ENCODE measurements at regions not wholly inside any gene's neighbourhood (a gene's known extent, or its start where the extent isn't known, plus 50 kb on each side); places are given as distances from the start of the nearest gene placed in this dataset.
A peak's percentile ranks its signal among the peaks of the same experiment; 100 is the strongest.

DNA sequence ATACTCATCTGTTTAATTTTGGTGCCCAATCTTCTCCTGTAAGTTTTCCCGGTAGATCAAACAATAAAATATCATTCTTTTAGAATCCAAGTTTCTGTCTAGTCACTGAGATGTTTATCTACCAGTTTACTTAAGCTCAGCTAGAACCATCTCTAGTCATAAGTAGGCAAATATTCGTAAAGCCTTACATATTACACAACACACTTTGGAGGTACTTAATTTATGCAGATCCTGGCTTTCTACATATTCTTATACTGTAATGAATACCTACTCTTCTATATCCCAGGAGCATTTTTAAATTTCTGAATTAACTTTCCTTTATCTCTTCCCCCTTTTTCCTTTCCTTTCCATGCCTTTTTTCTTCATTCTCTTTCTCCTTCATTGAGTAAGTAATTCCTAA, 185.9 kb upstream of the ZBTB20 start:
- DNase-seq, result no peak

DNA sequence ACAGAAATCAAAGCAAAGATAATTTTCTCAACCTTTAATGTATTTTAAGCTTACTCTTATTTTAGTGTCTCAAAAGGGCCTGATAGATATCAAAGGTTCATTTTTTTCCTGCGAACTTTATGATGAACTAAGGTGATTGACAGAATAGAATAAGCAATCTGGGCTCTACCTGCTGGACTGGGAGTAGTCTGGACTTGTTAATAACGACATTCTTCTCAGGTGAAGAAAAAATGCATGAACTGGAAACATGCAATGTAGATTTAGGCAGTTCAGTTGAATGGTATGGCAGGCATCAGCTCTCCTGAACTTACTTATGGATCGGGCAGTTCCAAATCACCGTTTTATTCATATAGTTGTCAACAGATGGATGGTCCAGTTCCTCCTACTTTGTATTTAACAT, 189.7 kb upstream of the ZBTB20 start:
- no peak for DNase-seq

DNA sequence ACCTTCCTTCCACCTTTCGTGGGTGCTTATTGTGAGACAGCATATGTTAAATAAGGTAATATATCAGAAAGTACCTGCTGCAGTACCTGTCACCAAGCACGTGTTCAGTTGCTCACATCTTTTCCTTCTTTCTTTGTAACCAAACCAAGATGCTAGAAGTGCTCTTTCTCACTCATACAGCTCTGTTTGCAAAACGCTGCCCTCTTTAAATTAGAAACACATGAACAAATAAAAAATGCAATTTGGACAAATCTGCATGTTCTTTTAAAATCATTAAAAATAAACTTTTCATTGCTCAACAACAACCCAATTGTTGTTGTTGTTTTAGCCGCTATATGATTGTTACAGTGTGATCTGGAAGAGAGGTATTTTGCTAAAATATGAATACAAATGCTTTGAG, 193.5 kb upstream of the ZBTB20 start:
- no peak for DNase-seq

DNA sequence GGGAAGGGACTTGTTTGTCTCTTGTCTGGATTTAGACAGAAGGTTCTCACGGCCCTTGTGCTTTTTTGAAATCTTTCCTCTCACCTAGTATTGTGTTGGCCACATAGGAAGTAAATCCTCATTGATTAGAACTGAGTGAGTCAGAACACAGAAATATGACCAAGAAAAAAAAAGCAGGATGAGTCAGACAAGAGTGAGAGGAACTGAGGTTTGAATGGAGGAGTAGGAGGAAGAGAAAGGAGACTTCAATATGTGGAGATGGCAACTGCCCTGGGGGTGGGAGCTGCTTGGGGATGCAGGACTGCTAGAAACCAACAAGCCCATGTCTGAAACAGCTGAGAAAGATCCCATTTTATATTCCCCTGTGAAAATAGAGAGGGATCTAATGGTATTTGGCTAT, 194.1 kb upstream of the ZBTB20 start:
- no peak for DNase-seq

DNA sequence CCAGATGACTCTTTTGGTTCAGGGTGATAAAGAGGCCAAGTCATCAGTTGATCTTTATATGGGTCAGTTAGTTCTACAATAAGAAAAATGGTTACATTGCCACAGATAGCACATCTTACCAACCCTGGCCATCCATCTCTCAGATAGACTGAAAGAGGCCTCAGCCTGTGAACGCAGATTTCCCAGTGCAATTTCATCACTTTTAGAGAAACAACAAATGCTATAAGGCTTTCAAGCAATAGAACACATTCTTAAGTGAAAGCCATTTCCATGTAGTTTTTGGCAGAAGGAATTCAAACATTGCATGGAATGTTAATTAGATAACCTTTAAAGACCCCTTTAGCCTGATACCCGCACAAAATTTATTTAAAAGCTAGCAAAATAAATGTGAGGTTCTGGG, 200.6 kb upstream of the ZBTB20 start:
- no peak for DNase-seq

DNA sequence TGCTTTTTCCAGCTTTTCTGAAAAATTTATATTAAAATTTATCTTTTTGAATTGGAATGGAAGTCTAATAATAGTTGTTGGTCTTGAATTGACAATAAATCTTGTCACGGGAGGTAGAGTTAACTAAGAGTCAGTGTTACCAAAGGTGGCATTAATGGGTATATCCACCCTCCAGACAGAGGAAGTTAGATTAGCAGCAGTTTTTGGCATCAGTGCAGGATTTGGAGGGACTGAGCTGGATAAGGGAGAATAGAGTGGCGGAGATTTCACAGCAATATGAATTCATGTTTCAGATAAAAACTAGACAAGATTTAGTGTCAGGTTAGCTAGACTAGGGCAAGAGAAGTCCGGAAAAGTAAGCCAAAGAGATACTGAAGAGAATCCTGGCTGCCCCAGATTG, 201.3 kb upstream of the ZBTB20 start:
- DNase-seq, result no peak

DNA sequence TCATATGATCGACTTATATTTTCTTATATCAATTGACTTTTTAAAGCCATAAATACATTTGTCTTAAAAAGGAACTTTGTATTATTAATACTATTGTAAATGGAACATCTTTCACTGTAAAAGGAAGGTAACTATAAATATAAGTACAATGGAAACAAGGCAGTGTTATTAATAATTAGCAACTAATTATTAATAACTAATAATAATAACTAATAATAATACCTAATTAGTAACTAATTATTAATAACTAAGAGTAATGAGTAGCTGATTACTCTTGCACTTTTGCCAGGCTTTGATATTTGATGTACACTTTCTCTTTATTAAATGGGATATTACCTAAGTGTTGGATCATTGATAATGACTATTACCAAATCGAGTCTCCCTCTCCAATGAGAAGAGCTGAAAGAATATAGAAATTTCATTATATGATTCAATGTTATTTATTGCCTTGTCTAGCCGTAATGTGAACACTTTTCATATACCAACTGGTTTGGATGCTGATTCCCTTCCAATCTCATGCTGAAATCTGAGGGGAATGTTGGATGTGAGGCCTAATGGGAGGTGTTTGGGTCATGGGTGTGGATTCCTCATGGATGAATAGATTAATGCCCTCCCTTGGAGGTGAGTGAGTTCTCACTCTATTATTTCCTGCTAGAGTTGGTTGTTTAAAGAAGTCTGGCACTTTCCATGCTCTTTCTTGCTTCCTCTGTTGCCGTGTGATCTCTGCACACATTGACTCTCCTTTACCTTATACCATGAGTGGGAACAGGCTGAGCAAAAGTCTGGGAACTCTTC, 202.1 kb upstream of the ZBTB20 start:
- DNase-seq, result no peak

DNA sequence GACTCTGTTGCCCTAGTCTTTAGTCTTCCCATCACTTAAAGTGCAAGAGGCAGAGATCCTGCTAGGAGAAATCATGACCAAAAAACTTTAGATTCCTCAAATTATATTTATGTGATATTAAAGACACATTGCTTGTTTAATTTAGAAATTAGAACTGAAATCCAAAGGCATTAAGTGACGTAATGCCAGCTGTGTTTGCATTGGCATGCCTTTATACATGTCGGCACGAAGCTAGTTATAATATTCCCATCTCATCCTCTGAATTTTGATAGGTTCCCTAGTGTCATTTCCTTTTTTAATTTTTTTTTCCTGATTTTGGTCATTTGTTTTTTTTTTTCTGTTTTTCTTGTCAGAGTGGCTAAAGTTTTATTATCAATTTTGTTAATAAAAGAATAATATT, 203.5 kb upstream of the ZBTB20 start:
- no peak for DNase-seq

DNA sequence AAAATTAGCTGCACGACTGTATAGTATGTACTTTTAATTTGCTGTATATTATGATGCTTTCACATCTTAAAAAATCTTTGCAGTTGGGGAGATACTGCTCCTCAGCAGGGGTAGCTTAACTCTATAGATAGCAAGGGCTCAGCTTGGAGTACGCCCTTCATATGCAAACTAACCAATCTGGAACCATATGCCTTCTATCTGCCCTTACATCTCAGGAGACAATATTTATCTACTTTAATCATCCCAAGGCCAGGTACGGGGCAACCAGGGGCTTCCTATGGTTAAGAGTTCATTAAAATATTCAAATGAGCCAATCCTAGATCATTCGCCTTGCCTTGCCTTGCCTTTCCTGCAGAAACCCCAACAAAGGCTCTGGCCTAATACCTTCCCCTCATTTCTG, 204.1 kb upstream of the ZBTB20 start:
- no peak for DNase-seq

DNA sequence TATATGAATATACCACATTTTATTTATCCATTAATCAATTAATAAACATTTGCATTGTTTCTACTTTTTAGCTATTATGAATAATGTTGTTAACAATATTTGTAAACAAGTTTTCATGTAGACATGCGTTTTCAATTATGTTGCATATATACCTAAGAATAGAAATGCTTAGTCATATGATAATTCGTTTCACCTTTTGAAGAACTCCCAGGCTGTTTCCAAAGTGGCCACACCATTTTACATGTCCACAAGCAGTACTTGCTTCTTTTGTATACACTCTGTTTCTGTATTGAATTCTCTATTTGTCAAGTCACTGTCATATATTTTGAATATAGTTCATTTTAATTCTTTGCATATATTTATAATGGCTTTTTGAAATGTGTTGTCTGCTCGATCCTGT, 206.9 kb upstream of the ZBTB20 start:
- DNase-seq, result no peak

DNA sequence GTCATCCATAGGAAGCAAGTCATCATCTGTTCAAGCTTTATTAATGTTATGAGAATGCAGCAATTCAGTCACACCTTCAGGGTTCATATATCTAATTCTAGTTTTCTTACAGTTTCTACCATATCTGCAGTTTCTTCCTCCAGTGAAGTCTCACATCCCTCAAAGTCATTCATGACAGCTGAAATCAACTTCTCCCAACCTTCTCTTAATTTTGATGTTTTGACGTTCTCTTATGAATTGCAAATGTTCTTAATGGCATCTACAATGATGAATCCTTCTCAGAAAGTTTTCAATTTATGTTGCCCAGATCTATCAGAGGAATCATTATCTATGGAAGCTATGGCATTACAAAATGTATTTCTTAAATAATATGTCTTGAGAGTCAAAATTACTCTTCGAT, 210.4 kb upstream of the ZBTB20 start:
- DNase-seq, result no peak

DNA sequence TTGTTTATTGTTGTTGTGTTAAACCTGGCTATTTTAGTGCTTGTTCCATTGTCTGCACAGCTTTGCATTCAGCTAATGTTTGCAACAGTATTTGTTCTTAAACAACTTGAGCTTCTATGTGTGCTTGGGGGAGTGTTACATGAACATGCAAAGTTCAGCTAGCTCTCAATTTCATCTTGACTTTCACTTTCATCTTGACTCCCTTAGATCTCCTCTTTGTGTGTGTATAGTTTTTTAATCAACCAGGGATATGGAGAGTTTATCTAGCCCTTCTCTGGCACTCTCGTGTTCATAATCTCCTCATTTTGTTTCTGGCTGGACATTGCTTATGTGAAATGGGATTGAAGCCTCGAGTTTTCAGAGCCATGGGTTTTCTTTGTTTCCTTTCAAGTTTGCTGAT, 212.4 kb upstream of the ZBTB20 start:
- no peak for DNase-seq

DNA sequence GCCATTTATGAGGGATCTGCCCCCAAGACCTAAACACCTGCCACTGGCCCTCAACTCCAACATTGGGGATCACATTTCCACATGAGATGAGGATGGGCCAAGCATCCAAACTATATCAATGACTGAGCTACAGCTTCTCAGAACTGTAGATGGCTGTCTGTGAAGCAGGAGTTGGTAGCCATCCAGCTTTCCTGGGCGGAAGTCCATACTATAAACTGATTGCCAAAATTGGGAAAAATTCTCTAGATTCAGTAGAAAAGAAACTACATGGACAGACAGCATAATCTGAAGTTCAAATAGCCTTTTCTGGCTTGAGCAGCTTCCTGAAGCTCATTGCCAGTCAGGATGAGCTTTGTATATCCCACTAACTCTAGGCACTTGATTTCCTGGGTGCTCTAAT, 214.7 kb upstream of the ZBTB20 start:
- DNase-seq, result no peak

DNA sequence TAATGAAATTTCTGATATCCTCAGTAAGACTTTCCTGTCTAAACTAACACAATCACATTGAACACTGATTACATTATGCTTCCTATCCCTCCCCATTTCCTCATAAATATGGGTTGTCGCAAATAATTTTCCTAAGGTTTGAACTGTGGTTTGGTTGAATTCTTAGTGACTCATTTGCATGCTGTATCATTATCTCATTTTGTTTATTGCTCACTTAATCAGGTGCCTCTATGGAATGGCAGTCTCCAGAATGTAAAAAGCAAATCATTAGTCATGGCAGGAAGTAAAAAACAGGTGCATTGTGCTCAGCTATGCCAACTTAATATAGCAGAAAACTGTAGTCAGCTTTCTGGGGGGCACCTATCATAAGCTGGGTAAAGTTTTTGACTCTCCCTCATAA, 216.0 kb upstream of the ZBTB20 start:
- DNase-seq, result no peak

DNA sequence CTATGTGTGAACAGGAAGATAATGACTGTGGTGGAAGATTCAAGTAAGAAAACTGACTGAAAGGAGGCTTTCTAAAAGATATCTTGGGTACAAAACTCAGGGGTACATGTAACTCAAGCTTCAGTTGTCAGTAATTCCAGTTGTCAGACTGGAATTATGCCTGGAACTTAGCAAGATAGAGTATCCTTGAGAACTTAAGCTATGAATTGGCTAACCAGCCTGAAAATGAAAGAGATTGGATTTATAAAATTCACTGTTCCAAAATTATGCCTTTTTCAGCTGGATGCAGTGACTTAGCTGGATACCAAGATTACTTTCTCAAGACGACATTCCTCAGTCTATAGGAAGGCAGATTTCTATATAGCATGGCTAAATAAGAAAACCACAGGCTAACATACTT, 221.9 kb upstream of the ZBTB20 start:
- no peak for DNase-seq

DNA sequence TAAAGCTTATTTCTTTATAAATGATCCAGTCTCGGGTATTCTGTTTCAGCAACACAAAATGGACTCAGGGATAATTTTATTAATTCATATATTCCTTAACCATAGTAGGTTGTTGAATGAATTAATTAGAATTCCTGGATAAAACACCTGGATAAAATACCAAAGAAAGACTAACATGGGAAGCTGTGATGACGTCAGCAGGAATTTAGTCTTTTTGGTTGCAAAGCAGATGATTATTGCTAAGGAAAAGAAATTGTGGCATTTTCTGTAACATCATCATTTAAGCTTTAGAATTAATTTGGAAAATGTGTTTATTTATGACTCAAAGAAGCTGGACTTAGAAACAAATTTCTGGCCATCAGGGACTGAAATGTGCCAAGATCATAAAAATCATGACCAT, 228.3 kb upstream of the ZBTB20 start:
- DNase-seq, result no peak

DNA sequence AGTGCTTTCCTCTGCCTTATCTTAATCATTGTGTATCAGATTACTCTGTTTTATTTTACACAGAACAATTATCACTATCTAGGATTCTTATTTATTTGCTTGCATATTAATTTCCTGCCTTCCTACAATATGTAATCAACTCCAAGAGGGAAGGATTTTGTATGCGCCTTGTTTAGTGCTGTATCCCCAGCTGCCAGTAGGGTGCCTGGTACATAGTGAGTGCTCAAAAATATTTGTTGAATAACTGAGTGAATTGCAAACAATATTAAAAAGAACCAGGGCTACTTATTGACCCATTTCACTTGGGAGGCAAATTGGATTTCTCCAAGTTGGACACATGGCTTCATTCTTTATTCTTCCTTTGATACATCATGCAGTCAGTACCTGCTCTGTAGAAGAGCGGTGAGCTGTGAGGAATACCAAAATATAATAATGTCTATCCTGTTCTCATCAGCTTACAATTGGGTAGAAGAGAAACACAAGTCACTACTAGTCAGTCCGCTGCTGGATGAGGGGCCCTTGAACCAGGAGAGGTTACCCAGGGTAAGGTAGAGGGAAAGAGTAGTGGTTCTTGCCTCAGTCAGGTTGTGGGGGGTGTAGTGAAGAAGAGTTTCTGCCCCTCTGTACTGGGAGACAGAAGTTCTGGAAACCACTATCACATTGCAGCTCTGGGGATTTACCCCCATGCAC, 233.9 kb upstream of the ZBTB20 start:
- DNase-seq, result no peak

DNA sequence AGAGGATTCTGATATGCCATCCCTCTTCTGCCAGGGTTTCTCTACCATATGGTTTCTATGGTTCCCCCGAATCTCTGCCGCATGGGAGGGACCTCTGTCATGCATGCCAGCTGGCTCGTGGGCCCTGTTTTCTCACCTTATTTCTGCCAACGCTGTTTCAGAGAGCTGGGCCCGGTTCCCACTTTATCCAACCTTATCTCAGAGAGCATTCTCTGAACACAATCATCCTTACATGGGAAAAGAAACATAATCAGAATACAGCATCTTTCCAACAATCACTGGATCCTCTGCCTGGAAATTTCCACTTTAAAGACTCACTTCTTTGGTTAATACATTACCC, 234.5 kb upstream of the ZBTB20 start:
- DNase-seq, result peak; percentile 35

DNA sequence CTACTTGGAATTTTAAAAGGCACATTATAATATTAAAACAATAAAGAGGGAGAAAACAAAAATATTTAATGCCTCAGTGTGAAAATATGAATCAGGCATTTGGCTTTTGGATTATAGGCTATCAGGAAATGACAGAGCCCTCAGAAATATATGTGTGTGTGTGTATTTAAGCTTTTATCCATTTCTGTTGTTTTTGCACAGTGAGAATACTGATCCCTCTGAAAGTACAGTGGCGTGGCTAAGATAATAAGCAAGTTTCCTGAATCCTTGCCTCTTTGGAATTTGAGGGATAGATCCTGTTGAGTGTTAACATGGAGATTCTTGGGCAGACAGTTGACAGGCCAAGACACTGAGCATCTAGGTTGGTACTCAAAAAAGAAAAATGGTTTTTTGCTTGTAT, 234.8 kb upstream of the ZBTB20 start:
- no peak for DNase-seq

DNA sequence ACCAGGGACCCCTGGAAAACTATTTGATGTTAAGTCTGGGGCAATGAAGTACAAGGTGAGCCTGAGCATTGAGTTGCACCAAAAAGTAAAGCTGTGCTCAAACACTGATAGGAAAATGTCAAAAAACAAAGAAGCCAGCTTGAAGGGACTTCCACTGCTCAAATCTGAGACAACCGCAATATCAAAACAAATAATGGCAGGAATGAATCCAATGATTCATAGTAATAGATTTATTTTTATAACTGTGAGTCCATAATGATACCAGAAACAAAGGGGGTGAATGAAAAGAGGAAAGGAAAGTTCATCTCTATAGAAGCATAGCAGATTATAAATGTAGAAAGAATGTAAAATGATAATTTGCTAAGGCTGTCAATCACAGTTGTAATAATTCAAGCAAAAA, 237.3 kb upstream of the ZBTB20 start:
- no peak for DNase-seq

DNA sequence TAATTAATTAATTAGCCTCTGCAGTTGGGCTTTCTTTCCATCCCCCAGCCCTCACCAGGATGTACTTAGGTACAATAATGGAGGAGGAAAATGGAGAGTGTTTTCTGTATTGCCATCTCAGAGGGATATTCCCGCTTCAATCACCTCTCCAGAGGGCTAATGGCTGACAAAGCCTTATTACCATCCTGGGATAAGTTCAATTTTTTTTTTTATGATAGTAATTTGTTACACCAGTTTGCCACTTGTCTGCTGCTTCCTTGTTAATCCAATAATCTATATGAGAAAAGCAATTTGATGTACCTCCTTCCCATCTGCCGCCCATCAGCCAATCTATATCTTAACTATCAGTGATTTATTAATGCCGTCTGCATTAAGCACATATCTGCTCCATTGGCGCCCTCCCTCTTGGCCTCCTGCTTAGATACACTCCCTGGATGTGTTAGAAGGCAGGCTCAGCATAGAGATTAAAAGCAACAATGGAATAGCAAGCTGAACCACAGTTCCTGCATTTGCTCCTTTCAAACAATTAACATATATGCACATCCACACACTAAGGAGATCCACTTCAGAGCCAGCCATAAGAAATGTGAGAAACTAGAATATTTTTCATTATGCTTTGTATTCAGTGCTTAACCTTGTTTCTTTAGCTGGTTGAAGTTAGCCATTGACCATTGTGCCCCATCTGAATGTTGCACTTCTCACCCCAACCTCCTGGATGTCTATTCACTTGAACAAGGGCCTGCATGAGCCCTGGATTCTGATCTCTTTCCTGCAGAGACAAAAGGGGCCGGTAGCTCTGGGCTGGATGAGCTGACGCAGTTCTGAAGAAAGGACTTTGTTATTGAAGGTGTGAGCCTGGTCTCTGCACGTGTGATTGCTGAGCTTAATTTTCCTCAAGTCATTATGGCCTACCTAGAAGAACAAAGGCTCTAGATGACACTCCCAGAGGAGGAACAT, 237.3 kb upstream of the GAP43 start:
- no peak for DNase-seq

DNA sequence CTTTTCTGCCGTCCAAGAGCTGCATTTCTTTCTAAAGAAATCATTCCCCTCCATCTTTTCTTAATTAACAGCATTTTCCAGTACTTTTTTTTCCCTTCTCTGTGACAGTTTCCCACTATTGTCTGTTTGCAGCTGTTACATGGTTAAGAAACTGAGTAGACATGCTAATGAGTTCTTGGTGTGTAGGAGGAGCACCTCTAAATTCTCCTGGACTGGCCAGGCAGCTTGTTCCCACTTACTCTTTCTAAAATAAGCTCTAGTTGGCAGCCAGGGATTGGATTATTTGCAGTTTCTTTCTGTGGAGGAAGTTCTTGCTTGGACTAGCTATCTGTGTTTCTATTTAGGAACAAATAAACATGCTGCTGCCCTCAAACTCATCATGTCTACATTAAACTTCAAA, 235.1 kb upstream of the GAP43 start:
- no peak for DNase-seq

DNA sequence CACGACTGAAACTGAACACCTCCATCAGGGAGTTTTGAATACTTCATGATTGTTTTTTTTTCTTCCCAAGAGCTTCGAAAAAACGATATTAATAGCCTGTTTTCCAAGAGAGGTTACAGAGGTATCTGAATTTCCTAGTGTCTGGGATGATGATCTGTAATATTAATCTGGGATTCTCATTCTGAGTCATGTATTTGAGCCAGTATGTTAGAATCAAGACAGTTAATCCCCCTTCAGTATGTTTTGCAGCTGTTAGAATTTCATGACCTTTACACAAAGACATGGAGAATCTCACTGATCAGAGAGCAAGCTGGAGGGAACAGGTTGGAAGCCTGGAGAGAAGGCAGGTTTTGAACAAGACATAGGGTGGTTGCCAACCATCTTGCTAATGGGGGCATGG, 234.5 kb upstream of the GAP43 start:
- DNase-seq, result no peak

DNA sequence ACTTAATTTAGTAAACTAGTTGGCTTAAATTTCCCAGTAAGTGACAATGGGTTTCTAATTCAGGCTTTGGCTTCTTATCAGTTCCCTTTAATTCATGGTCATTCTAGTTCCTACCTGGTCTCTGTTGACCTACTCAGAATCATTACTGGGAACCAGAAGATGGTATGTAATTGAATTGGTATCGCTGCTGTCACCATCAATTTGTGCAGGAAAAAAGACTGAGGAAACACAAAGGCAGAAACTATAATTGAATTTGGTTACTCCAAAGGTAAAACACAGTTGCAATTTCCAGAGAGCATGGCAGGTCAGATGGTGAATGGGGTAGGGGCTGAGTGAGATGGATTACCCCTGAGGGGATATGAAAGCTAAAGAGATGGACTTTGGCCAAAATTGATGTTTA, 226.5 kb upstream of the GAP43 start:
- DNase-seq, result no peak
